IMR-90 (cell line): ENCODE measurements at regions not wholly inside any gene's neighbourhood (a gene's known extent, or its start where the extent isn't known, plus 50 kb on each side); places are given as distances from the start of the nearest gene placed in this dataset.

Experiments used
- ATAC-seq: fragments of 200-7000 bp; cut with Tn5 transposase; 2 replicates; pipeline ENCODE4 v1.9.1; 2020; ENCODE audit warnings: low read depth, mild to moderate bottlenecking, moderate library complexity
- BruUV-seq: library from RNA; stranded (reverse); fragments of 400-500 nt; replicated peaks from 2 replicates; lab custom pipeline; 2021; lab: Mats Ljungman, UMichigan
- CTCF ChIA-PET: fragments of 300-600 bp; formaldehyde crosslinking; extraction: SDS; loops from one replicate; lab custom pipeline; 2021; ENCODE audit warnings: antibody characterized with exemption; lab: Yijun Ruan, JAX
- POLR2A ChIA-PET: fragments of 300-600 bp; sonication (Branson Sonifier 250); formaldehyde crosslinking; loops from one replicate; lab custom pipeline; 2022; ENCODE audit warnings: antibody characterized with exemption; ENCODE audit not compliant: unreplicated experiment; lab: Charles Lee
- DNase-seq: peaks from one replicate; pipeline ENCODE4 v3.0.0; 2013
- H2AFZ ChIP-seq: replicated peaks from 2 replicates; pipeline ENCODE3; 2013; ENCODE audit warnings: low read length, mild to moderate bottlenecking; ENCODE audit not compliant: poor library complexity
- H2AK5ac ChIP-seq: 2 replicates; pipeline ENCODE4 v1.6.1; 2013; ENCODE audit warnings: low read depth, low read length, inconsistent platforms
- H2AK9ac ChIP-seq: replicated peaks from 2 replicates; pipeline ENCODE3; 2013; ENCODE audit warnings: mild to moderate bottlenecking, low read depth, low read length, moderate library complexity; ENCODE audit not compliant: poor library complexity
- H2BK120ac ChIP-seq: 2 replicates; pipeline ENCODE4 v1.6.1; 2013; ENCODE audit warnings: low read depth, low read length, inconsistent platforms
- H2BK15ac ChIP-seq: 3 replicates; pipeline ENCODE4 v1.6.1; 2013; ENCODE audit warnings: low read depth, low read length, inconsistent platforms
- H2BK20ac ChIP-seq: 2 replicates; pipeline ENCODE4 v1.6.1; 2013; ENCODE audit warnings: low read depth, mild to moderate bottlenecking, inconsistent platforms, low read length, moderate library complexity
- H2BK5ac ChIP-seq: 2 replicates; pipeline ENCODE4 v1.6.1; 2013; ENCODE audit warnings: mild to moderate bottlenecking, low read depth, low read length, inconsistent platforms; ENCODE audit not compliant: poor library complexity, severe bottlenecking
- H3K14ac ChIP-seq: replicated peaks from 2 replicates; pipeline ENCODE4 v1.6.1; 2013; ENCODE audit warnings: low read depth, low read length, inconsistent platforms
- H3K18ac ChIP-seq: 2 replicates; pipeline ENCODE4 v1.6.1; 2013; ENCODE audit warnings: low read depth, low read length, control low read depth
- H3K23ac ChIP-seq: 2 replicates; pipeline ENCODE4 v1.6.1; 2013; ENCODE audit warnings: low read depth, low read length, inconsistent platforms
- H3K27ac ChIP-seq: 2 replicates; pipeline ENCODE4 v1.5.1; 2013; ENCODE audit warnings: mild to moderate bottlenecking, control low read depth, low read length; ENCODE audit not compliant: insufficient read depth
- H3K27me3 ChIP-seq: 2 replicates; pipeline ENCODE4 v1.6.1; 2013; ENCODE audit warnings: low read length; ENCODE audit not compliant: control insufficient read depth, insufficient read depth
- H3K36me3 ChIP-seq: 2 replicates; pipeline ENCODE4 v1.6.1; 2013; ENCODE audit warnings: low read length, mixed read lengths; ENCODE audit not compliant: control insufficient read depth, insufficient read depth
- H3K4ac ChIP-seq: 2 replicates; pipeline ENCODE4 v1.6.1; 2013; ENCODE audit warnings: low read depth, low read length, inconsistent platforms
- H3K4me1 ChIP-seq: 2 replicates; pipeline ENCODE4 v1.6.1; 2013; ENCODE audit warnings: low read length, mixed read lengths; ENCODE audit not compliant: control insufficient read depth, insufficient read depth
- H3K4me2 ChIP-seq: 2 replicates; pipeline ENCODE4 v1.6.1; 2013; ENCODE audit warnings: low read depth, mild to moderate bottlenecking, control low read depth, low read length, moderate library complexity
- H3K4me3 ChIP-seq: 2 replicates; pipeline ENCODE4 v1.5.1; 2013; ENCODE audit warnings: low read depth, mild to moderate bottlenecking, control low read depth, low read length, moderate library complexity; ENCODE audit not compliant: insufficient read depth
- H3K56ac ChIP-seq: 2 replicates; pipeline ENCODE4 v1.6.1; 2013; ENCODE audit warnings: low read length, inconsistent platforms; ENCODE audit not compliant: insufficient read depth; ENCODE audit errors: extremely low read depth
- H3K79me1 ChIP-seq, 2 experiments: 2 replicates each; pipeline ENCODE4 v1.6.1; 2013; ENCODE audit warnings: low read length in 2 of 2, inconsistent platforms in 1 of 2, low read depth in 1 of 2
- H3K9ac ChIP-seq: 2 replicates; pipeline ENCODE4 v1.6.1; 2013; ENCODE audit warnings: low read depth, low read length, control low read depth
- H3K9me1 ChIP-seq: 2 replicates; pipeline ENCODE4 v1.6.1; 2013; ENCODE audit warnings: low read length, inconsistent platforms; ENCODE audit not compliant: insufficient read depth
- H3K9me3 ChIP-seq: 2 replicates; pipeline ENCODE4 v1.6.1; 2013; ENCODE audit warnings: low read length; ENCODE audit not compliant: control insufficient read depth, insufficient read depth
- H4K20me1 ChIP-seq: 2 replicates; pipeline ENCODE4 v1.6.1; 2013; ENCODE audit warnings: low read length, inconsistent platforms; ENCODE audit not compliant: insufficient read depth
- H4K5ac ChIP-seq: 2 replicates; pipeline ENCODE4 v1.6.1; 2013; ENCODE audit warnings: mild to moderate bottlenecking, low read depth, low read length, control low read depth
- H4K8ac ChIP-seq, 2 experiments: 2 replicates each; pipeline ENCODE4 v1.6.1; 2013; ENCODE audit warnings: low read depth in 2 of 2, low read length in 2 of 2, control low read depth in 1 of 2, inconsistent platforms in 1 of 2
- H4K91ac ChIP-seq: 2 replicates; pipeline ENCODE4 v1.6.1; 2013; ENCODE audit warnings: low read depth, low read length, inconsistent platforms; ENCODE audit not compliant: insufficient read depth
- BHLHE40 ChIP-seq: fragments of 150-350 bp; IDR thresholded peaks from 2 replicates; pipeline ENCODE4 v1.6.1; 2016; ENCODE audit warnings: mild to moderate bottlenecking, low read depth, low read length
- CEBPB ChIP-seq: IDR thresholded peaks from 2 replicates; pipeline ENCODE4 v1.6.1; 2012; ENCODE audit warnings: low read depth, low read length, improper control_type of control experiment
- CHD1 ChIP-seq: IDR thresholded peaks from 2 replicates; pipeline ENCODE4 v1.6.1; 2012; ENCODE audit warnings: low read depth, low read length, improper control_type of control experiment
- MXI1 ChIP-seq: IDR thresholded peaks from 2 replicates; pipeline ENCODE4 v1.6.1; 2012; ENCODE audit warnings: low read depth, mild to moderate bottlenecking, low read length, moderate library complexity, borderline replicate concordance
- NFE2L2 ChIP-seq: fragments of 150-350 bp; IDR thresholded peaks from 2 replicates; pipeline ENCODE4 v1.6.1; 2016; ENCODE audit warnings: low read depth, mild to moderate bottlenecking, low read length
- RCOR1 ChIP-seq: IDR thresholded peaks from 2 replicates; pipeline ENCODE4 v1.6.1; 2012; ENCODE audit warnings: mild to moderate bottlenecking, low read length, improper control_type of control experiment; ENCODE audit not compliant: insufficient replicate concordance
- RFX5 ChIP-seq: IDR thresholded peaks from 2 replicates; pipeline ENCODE4 v1.8.0; 2012; ENCODE audit warnings: low read depth, mild to moderate bottlenecking, low read length, moderate library complexity
- USF2 ChIP-seq: fragments of 150-350 bp; IDR thresholded peaks from 2 replicates; pipeline ENCODE4 v1.6.1; 2017; ENCODE audit warnings: mild to moderate bottlenecking, antibody characterized with exemption, low read length, low read depth
- WGBS, 2 experiments: methylation state at CpG; one replicate each; pipeline versions ENCODE4 v1.1.5 to v1.1.7; 2013; ENCODE audit warnings: missing lambda C conversion rate in 2 of 2; ENCODE audit not compliant: insufficient read length in 1 of 2; ENCODE audit errors: extremely low coverage in 2 of 2; 5-methylcytosine and 5-hydroxymethylcytosine counted together
- dilution Hi-C: fragments of 300-500 bp; cut with HindIII; formaldehyde crosslinking; loops from one replicate; pipeline ENCODE4 v1.14.3; 2018; ENCODE audit warnings: low sequenced_read_pairs; ENCODE audit not compliant: unreplicated experiment
- in situ Hi-C: fragments of 300-500 bp; cut with MboI; formaldehyde crosslinking; loops from 3 replicates; pipeline ENCODE4 v1.14.3; 2019; ENCODE audit warnings: low sequenced_read_pairs, inconsistent platforms, mixed read lengths
- intact Hi-C: fragments of 100-400 bp; cut with micrococcal nuclease; formaldehyde crosslinking; loops from 2 replicates; pipeline ENCODE4 v1.10.0; 2022

DNA sequence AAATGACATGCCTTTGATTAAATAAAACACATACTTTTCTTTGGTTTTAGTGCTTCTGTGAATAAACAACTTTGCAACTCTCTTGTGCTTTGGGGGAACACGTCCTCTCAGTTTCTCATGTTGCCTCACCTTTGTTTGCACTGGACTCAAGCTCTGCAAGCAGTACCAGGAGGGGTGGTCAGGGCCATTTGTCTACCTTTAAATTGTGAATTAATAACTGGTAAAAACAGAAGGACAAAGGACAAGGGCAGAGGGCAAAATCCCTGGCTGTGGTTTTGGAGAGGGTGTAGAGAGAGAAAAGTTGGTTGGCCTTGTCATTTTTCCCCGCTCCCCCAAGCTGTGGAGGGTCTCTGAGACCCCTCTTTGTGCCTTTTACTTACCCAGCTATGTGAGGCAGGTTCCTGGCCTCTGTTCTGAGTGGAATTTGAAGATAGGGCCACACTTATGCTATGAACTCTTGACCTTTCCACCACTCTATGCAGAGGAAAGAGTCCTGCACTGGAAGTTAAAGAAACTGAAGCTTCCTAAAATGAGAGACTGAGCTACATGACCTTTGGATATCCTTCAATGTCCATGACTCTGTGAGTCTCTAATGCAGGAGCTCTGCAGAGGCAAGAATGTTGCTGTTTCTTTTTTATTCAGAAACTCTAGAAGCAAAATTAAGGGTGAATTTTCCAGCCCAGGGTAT, 55.1 kb upstream of the MOCS2 start:
- no peak overlapping the region for H3K27ac ChIP-seq
- intact Hi-C loops = no loop called here
- H3K4me3 ChIP-seq = no peak overlapping the region
- dilution Hi-C loops = no loop called here
- H2BK15ac ChIP-seq = no peak overlapping the region
- H3K9me3 ChIP-seq = no peaks in the 10 kb centered on the region
- no peak overlapping the region for H2AFZ ChIP-seq
- in situ Hi-C loops = loop anchor here (5.0 to 10.0 kb wide), 2 partner anchors 310 to 1068 kb away; no protein-coding TSS in a partner anchor
- DNase-seq (no peak), ATAC-seq (no peak)
- POLR2A ChIA-PET = no interaction called here
- no peak overlapping the region for H2BK20ac ChIP-seq
- H4K5ac ChIP-seq = no peak overlapping the region
- peaks cover 4% of the 10 kb centered on the region for H3K4me1 ChIP-seq
- H3K4me2 ChIP-seq = no peak overlapping the region
- BruUV-seq = no TSS peak
- no CpG with 5 or more reads among the region's 2 CpGs for WGBS, 2 experiments
- H4K8ac ChIP-seq = no peak overlapping the region
- H3K4ac ChIP-seq = no peak overlapping the region
- H3K36me3 ChIP-seq = no peaks in the 10 kb centered on the region
- H3K18ac ChIP-seq = no peak overlapping the region
- H3K14ac ChIP-seq = no peak overlapping the region
- CTCF ChIA-PET = interaction anchor here (0.6 kb wide), 1 partner anchor 266 kb away, joined by 3 read pairs; no protein-coding TSS in a partner anchor
- no peak overlapping the region for H2BK5ac ChIP-seq
- no peak overlapping the region for H3K23ac ChIP-seq
- no peak overlapping the region for H3K9ac ChIP-seq
- H3K27me3 ChIP-seq = no peaks in the 10 kb centered on the region
- no peak for TF ChIP-seq BHLHE40
- TF ChIP-seq CHD1 = no peak
- TF ChIP-seq RCOR1 = no peak
- no peak for TF ChIP-seq USF2
- TF ChIP-seq RFX5 = no peak
- no peak for TF ChIP-seq MXI1
- no peak for TF ChIP-seq CEBPB
- no peak for TF ChIP-seq NFE2L2
- H2AK5ac ChIP-seq = no peak overlapping the region
- no peak overlapping the region for H2AK9ac ChIP-seq
- H3K79me1 ChIP-seq = no peaks in the 10 kb centered on the region
- no peak overlapping the region for H4K91ac ChIP-seq
- no peak overlapping the region for H2BK120ac ChIP-seq
- H4K20me1 ChIP-seq = no peaks in the 10 kb centered on the region
- H3K56ac ChIP-seq = no peak overlapping the region
- H3K9me1 ChIP-seq = no peaks in the 10 kb centered on the region
